OCI-LY1 (cell line): ENCODE measurements at regions not wholly inside any gene's neighbourhood (a gene's known extent, or its start where the extent isn't known, plus 50 kb on each side); places are given as distances from the start of the nearest gene placed in this dataset.

Experiments
- H2AFZ ChIP-seq: fragments of 200-600 bp; sonication (generic), shearing (Covaris generic); 2 replicates; pipeline ENCODE4 v1.6.0; 2014; ENCODE audit warnings: antibody characterized with exemption, mild to moderate bottlenecking, low read length
- H3F3A ChIP-seq: fragments of 200-600 bp; sonication (generic), shearing (Covaris generic); 2 replicates; pipeline ENCODE4 v1.6.0; 2014; ENCODE audit warnings: mild to moderate bottlenecking, antibody characterized with exemption, low read length, moderate library complexity; ENCODE audit not compliant: insufficient read depth
- H3K27ac ChIP-seq: fragments of 200-600 bp; sonication (generic); 2 replicates; pipeline ENCODE4 v1.5.1; 2014; ENCODE audit warnings: low read length, mixed run types, mild to moderate bottlenecking, low read depth; ENCODE audit not compliant: poor library complexity, severe bottlenecking
- H3K27me3 ChIP-seq: fragments of 200-600 bp; sonication (generic); 2 replicates; pipeline ENCODE4 v1.6.0; 2014; ENCODE audit warnings: antibody characterized with exemption, mild to moderate bottlenecking, low read length, moderate library complexity; ENCODE audit not compliant: insufficient read depth
- H3K36me3 ChIP-seq: fragments of 200-600 bp; sonication (generic); 2 replicates; pipeline ENCODE4 v1.6.1; 2014; ENCODE audit warnings: mild to moderate bottlenecking, antibody characterized with exemption, low read length, moderate library complexity, mixed read lengths; ENCODE audit not compliant: insufficient read depth
- H3K4me1 ChIP-seq: fragments of 200-600 bp; sonication (generic); 2 replicates; pipeline ENCODE4 v1.5.1; 2014; ENCODE audit warnings: mild to moderate bottlenecking, low read length, moderate library complexity; ENCODE audit not compliant: insufficient read depth, severe bottlenecking
- H3K4me2 ChIP-seq: fragments of 200-600 bp; sonication (generic), shearing (Covaris generic); 2 replicates; pipeline ENCODE4 v1.6.1; 2014; ENCODE audit warnings: low read length
- H3K4me3 ChIP-seq: fragments of 200-600 bp; sonication (generic); 2 replicates; pipeline ENCODE4 v1.5.1; 2014; ENCODE audit warnings: low read length, low read depth, mild to moderate bottlenecking, mixed read lengths; ENCODE audit not compliant: poor library complexity, severe bottlenecking
- H3K79me2 ChIP-seq: fragments of 200-600 bp; shearing (Covaris generic); 2 replicates; pipeline ENCODE4 v1.6.1; 2016; ENCODE audit warnings: mixed run types, low read length, mixed read lengths; ENCODE audit not compliant: insufficient read depth
- H3K9ac ChIP-seq: fragments of 200-600 bp; sonication (generic), shearing (Covaris generic); 2 replicates; pipeline ENCODE4 v1.6.1; 2014; ENCODE audit warnings: mild to moderate bottlenecking, low read length, mixed read lengths
- H3K9me2 ChIP-seq: fragments of 200-600 bp; sonication (generic), shearing (Covaris generic); 2 replicates; pipeline ENCODE4 v1.6.1; 2014; ENCODE audit warnings: low read depth, mild to moderate bottlenecking, low read length, mixed read lengths
- H3K9me3 ChIP-seq: fragments of 200-600 bp; shearing (Covaris generic); 2 replicates; pipeline ENCODE4 v1.6.1; 2014; ENCODE audit warnings: low read length, mixed read lengths
- H4K20me1 ChIP-seq: fragments of 200-600 bp; sonication (generic), shearing (Covaris generic); 2 replicates; pipeline ENCODE4 v1.6.0; 2016; ENCODE audit warnings: mild to moderate bottlenecking, low read length; ENCODE audit not compliant: insufficient read depth
- EZH2 ChIP-seq: fragments of 200-600 bp; sonication (generic), shearing (Covaris generic); IDR thresholded peaks from 2 replicates; pipeline ENCODE4 v1.8.0; 2017; ENCODE audit warnings: borderline replicate concordance, mixed run types, mild to moderate bottlenecking, antibody characterized with exemption, low read length, moderate library complexity, mixed read lengths
- TF ChIP-seq, protein P1 (sequence below): fragments of 200-600 bp; sonication (generic), shearing (Covaris generic); IDR thresholded peaks from 2 replicates; pipeline ENCODE4 v1.5.1; 2017; ENCODE audit warnings: mild to moderate bottlenecking, antibody characterized with exemption, low read length, moderate library complexity, mixed read lengths

DNA sequence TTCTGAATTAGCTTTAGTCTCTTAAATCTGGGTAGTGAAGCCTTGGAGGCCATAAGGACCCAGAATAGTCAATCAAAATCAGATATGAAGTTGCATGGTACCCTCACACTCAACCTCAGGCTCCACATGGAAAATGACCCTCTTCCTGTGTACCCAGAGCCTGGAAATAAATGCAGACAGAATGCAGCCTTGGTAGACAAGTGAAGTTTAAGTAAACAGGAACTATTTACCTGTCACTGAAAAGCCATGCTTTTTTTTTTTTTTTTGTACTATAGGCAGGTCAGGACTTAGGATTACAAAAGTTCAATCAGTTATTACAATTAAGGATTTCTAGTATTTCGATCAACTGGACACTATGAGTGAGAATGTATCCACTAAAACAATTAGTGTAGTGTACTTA, 2654.2 kb upstream of the PCDH20 start:
- Histone ChIP-seq H3K4me2 (no peak overlapping the region), H3F3A (no peaks in the 10 kb centered on the region), H3K27me3 (no peaks in the 10 kb centered on the region), H3K36me3 (no peaks in the 10 kb centered on the region), H3K4me1 (no peaks in the 10 kb centered on the region), H3K9ac (no peak overlapping the region), H3K9me3 (no peaks in the 10 kb centered on the region), H3K27ac (no peak overlapping the region), H4K20me1 (no peaks in the 10 kb centered on the region), H3K4me3 (no peak overlapping the region), H2AFZ (no peak overlapping the region), H3K9me2 (no peaks in the 10 kb centered on the region), H3K79me2 (no peaks in the 10 kb centered on the region)
- TF ChIP-seq, protein P1, sequence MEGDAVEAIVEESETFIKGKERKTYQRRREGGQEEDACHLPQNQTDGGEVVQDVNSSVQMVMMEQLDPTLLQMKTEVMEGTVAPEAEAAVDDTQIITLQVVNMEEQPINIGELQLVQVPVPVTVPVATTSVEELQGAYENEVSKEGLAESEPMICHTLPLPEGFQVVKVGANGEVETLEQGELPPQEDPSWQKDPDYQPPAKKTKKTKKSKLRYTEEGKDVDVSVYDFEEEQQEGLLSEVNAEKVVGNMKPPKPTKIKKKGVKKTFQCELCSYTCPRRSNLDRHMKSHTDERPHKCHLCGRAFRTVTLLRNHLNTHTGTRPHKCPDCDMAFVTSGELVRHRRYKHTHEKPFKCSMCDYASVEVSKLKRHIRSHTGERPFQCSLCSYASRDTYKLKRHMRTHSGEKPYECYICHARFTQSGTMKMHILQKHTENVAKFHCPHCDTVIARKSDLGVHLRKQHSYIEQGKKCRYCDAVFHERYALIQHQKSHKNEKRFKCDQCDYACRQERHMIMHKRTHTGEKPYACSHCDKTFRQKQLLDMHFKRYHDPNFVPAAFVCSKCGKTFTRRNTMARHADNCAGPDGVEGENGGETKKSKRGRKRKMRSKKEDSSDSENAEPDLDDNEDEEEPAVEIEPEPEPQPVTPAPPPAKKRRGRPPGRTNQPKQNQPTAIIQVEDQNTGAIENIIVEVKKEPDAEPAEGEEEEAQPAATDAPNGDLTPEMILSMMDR, result no peak
- no peak for TF ChIP-seq EZH2

DNA sequence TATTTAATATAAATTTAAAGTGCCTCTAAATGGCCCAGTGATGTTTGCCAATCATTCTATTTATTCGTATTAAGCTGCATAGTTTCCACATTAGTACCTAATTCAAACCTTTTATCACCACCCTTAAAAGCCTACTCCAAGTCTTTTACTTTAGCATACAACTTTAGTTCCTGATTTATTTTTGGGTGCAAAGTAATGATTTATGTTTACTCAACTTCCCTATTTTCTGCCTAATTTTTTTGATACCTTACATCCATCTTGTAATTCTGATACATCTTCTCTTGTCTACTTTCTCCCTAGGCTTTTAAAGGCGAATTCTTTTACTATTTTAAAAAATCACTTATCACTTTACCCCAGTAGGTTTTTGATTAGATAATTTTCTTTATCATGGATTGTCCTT, 2651.1 kb upstream of the PCDH20 start:
- Histone ChIP-seq H2AFZ (no peak overlapping the region), H3K4me2 (no peak overlapping the region), H3K27ac (no peak overlapping the region), H3K9me3 (no peaks in the 10 kb centered on the region), H4K20me1 (no peaks in the 10 kb centered on the region), H3K4me3 (no peak overlapping the region), H3K36me3 (no peaks in the 10 kb centered on the region), H3K9ac (no peak overlapping the region), H3K27me3 (no peaks in the 10 kb centered on the region), H3K9me2 (no peaks in the 10 kb centered on the region), H3K4me1 (no peaks in the 10 kb centered on the region), H3F3A (no peaks in the 10 kb centered on the region), H3K79me2 (no peaks in the 10 kb centered on the region)
- TF ChIP-seq, protein P1, result no peak
- no peak for TF ChIP-seq EZH2

DNA sequence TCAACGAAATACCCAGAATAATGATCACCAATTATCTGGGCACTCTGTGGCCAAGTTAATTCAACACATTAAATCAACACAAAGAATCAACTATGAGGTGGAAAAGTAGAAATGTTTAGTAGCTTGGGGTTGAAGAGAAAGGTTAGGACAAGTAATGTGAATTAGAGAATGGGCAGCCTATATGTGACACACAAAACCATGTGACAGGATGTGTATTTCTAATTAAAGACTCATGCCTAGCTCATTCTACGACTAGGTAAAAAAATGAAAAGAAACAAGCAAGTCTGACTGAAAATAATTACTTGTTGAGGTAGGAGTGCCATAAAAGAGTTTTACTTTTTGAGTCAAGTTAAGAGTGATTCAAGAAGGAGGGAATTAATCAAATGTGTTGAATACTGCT, 2646.0 kb upstream of the PCDH20 start:
- Histone ChIP-seq H3K9me3 (no peaks in the 10 kb centered on the region), H3K4me1 (no peaks in the 10 kb centered on the region), H4K20me1 (no peaks in the 10 kb centered on the region), H2AFZ (no peak overlapping the region), H3K4me2 (no peak overlapping the region), H3K27ac (no peak overlapping the region), H3K36me3 (no peaks in the 10 kb centered on the region), H3K9me2 (no peaks in the 10 kb centered on the region), H3K4me3 (no peak overlapping the region), H3F3A (no peaks in the 10 kb centered on the region), H3K79me2 (no peaks in the 10 kb centered on the region), H3K27me3 (no peaks in the 10 kb centered on the region), H3K9ac (no peak overlapping the region)
- TF ChIP-seq, protein P1, result no peak
- no peak for TF ChIP-seq EZH2
